ENCODE measurements at regions not wholly inside any gene's neighbourhood (a gene's known extent, or its start where the extent isn't known, plus 50 kb on each side); places are given as distances from the start of the nearest gene placed in this dataset.
"Not testable (repeated sequence)": the region's sequence is repeated elsewhere in the genome, so short reads cannot be mapped to it uniquely, and the experiment has no call there.

DNA sequence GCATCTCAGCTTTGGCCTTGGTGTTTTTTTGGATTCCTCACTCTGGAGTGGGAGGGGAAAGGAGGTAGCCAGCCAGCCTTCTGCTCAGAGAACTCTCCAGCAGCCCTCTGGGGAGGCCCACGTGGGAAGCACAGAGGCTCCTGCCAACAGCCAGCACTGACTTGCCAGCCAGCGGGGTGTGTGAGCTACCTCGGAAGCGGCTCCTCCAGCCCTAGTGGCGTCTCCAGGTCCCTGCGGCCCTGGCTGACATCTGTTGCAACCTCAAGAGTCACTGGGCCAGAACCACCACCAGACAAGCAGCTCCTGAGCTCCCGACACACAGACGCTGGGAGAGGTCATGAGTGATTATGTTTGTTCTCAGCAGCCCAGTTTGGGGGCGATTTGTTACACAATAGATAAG is 180.2 kb upstream of the FZD8 start:
- Mint-ChIP-seq H3K27ac (no peak overlapping the region), H3K9me3 (peaks cover 3% of the 10 kb centered on the region), H3K36me3 (no peaks in the 10 kb centered on the region), H3K4me1 (no peaks in the 10 kb centered on the region), H3K27me3 (peaks cover 2% of the 10 kb centered on the region), H3K4me3 (no peak overlapping the region)
- DNase-seq (ENCODE audit: low spot score in 2 of 2), result no peak
- ATAC-seq (ENCODE audit: low read depth), result no peak

- H3K9me3 Mint-ChIP-seq, result peaks cover 3% of the 10 kb centered on the region
- H3K4me3 Mint-ChIP-seq, result no peak overlapping the region
- DNase-seq (ENCODE audit: low spot score in 2 of 2), result no peak
- no peak overlapping the region for H3K27ac Mint-ChIP-seq
- peaks cover 2% of the 10 kb centered on the region for H3K27me3 Mint-ChIP-seq
- ATAC-seq (ENCODE audit: low read depth), result peak; percentile 61
- H3K36me3 Mint-ChIP-seq, result no peaks in the 10 kb centered on the region
- no peaks in the 10 kb centered on the region for H3K4me1 Mint-ChIP-seq
Observed at GRCh38 chr10:35821339-35821911, 179.3 kb upstream of the FZD8 start.

GRCh38 chr10:35819736-35820135 is 177.6 kb upstream of the FZD8 start:
- Mint-ChIP-seq H3K27ac (no peak overlapping the region), H3K9me3 (peaks cover 5% of the 10 kb centered on the region), H3K36me3 (no peaks in the 10 kb centered on the region), H3K27me3 (peaks cover 2% of the 10 kb centered on the region), H3K4me3 (no peak overlapping the region), H3K4me1 (no peaks in the 10 kb centered on the region)
- ATAC-seq (ENCODE audit: low read depth) (no peak), DNase-seq (ENCODE audit: low spot score in 2 of 2) (no peak)

GRCh38 chr10:35819011-35819410 is 176.9 kb upstream of the FZD8 start:
- peaks cover 5% of the 10 kb centered on the region for H3K9me3 Mint-ChIP-seq
- no peak for DNase-seq (ENCODE audit: low spot score in 2 of 2)
- H3K4me3 Mint-ChIP-seq, result no peak overlapping the region
- no peak overlapping the region for H3K27ac Mint-ChIP-seq
- peaks cover 2% of the 10 kb centered on the region for H3K27me3 Mint-ChIP-seq
- no peaks in the 10 kb centered on the region for H3K36me3 Mint-ChIP-seq
- no peaks in the 10 kb centered on the region for H3K4me1 Mint-ChIP-seq
- ATAC-seq (ENCODE audit: low read depth), result no peak

- not testable (repeated sequence) for H3K36me3 Mint-ChIP-seq; DNase-seq (ENCODE audit: low spot score in 2 of 2); H3K27ac Mint-ChIP-seq; H3K9me3 Mint-ChIP-seq; H3K27me3 Mint-ChIP-seq; H3K4me1 Mint-ChIP-seq; ATAC-seq (ENCODE audit: low read depth); H3K4me3 Mint-ChIP-seq
Observed at GRCh38 chr10:35817109-35817508, 175.0 kb upstream of the FZD8 start.

DNA sequence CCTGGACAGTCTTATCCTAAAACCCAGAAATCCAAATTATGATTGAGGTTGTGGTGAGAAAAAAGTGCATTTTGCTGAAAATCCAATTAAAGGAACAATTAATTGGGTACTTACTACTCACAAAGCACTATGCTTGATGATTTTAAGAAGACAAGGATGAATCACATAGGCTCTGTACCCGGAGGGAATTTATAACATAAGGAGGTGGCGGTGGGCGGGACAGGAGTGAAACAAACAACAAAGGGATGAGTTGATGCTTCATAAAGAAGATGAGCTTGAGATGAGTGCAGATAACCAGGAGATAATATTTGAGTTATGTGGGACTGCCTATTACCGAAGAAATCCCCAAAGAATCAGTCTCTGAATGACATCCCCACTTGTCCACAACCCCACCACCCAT is 171.1 kb upstream of the FZD8 start:
- Mint-ChIP-seq H3K9me3 (peaks cover 9% of the 10 kb centered on the region), H3K27me3 (peaks cover 3% of the 10 kb centered on the region), H3K4me3 (no peak overlapping the region), H3K36me3 (no peaks in the 10 kb centered on the region), H3K27ac (no peak overlapping the region), H3K4me1 (no peaks in the 10 kb centered on the region)
- ATAC-seq (ENCODE audit: low read depth) (no peak), DNase-seq (ENCODE audit: low spot score in 2 of 2) (no peak)

GRCh38 chr10:35808344-35808743 is 166.2 kb upstream of the FZD8 start:
- no peak for ATAC-seq (ENCODE audit: low read depth)
- no peak overlapping the region for H3K27ac Mint-ChIP-seq
- H3K9me3 Mint-ChIP-seq, result peaks cover 7% of the 10 kb centered on the region
- H3K27me3 Mint-ChIP-seq, result peaks cover 3% of the 10 kb centered on the region
- no peaks in the 10 kb centered on the region for H3K4me1 Mint-ChIP-seq
- no peak for DNase-seq (ENCODE audit: low spot score in 2 of 2)
- H3K4me3 Mint-ChIP-seq, result no peak overlapping the region
- H3K36me3 Mint-ChIP-seq, result no peaks in the 10 kb centered on the region

DNA sequence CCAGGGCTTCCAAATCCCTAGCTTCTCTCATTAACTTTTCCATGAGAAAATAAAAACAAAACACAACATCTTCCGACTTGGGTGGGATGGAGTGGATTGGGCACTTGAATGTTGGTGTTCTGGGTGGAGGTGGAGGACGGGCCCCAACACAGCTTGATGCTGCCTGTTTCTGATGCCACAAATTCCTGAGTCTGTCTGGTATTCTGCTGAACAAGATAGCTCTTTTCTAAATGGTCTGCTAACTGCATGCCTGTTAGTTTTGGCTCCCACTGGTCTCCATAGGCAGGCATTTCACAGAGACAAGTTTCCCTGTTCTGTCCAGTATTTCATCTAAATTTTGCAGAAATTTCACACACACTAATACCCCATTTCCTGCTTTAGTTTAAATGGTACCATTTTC is 160.9 kb upstream of the FZD8 start:
- H3K4me1 Mint-ChIP-seq, result no peaks in the 10 kb centered on the region

GRCh38 chr10:35797187-35797586 is 155.1 kb upstream of the FZD8 start:
- Mint-ChIP-seq H3K27ac (no peak overlapping the region), H3K4me3 (no peak overlapping the region), H3K27me3 (peaks cover 1% of the 10 kb centered on the region), H3K36me3 (no peaks in the 10 kb centered on the region), H3K4me1 (no peaks in the 10 kb centered on the region), H3K9me3 (no peaks in the 10 kb centered on the region)
- no peak for ATAC-seq (ENCODE audit: low read depth)
- DNase-seq (ENCODE audit: low spot score in 2 of 2), result no peak

More for the DNA sequence above, 160.9 kb upstream of the FZD8 start:
- DNase-seq (ENCODE audit: low spot score in 2 of 2), result no peak
- Mint-ChIP-seq H3K27me3 (peaks cover under 1% of the 10 kb centered on the region), H3K27ac (no peak overlapping the region), H3K4me3 (no peak overlapping the region), H3K9me3 (no peaks in the 10 kb centered on the region), H3K36me3 (no peaks in the 10 kb centered on the region)
- no peak for ATAC-seq (ENCODE audit: low read depth)

GRCh38 chr10:35795131-35795824 is 153.2 kb upstream of the FZD8 start:
- peaks cover 1% of the 10 kb centered on the region for H3K27me3 Mint-ChIP-seq
- H3K4me3 Mint-ChIP-seq, result no peak overlapping the region
- H3K27ac Mint-ChIP-seq, result no peak overlapping the region
- DNase-seq (ENCODE audit: low spot score in 2 of 2), result no peak
- no peaks in the 10 kb centered on the region for H3K4me1 Mint-ChIP-seq
- no peaks in the 10 kb centered on the region for H3K9me3 Mint-ChIP-seq
- ATAC-seq (ENCODE audit: low read depth), result no peak
- no peaks in the 10 kb centered on the region for H3K36me3 Mint-ChIP-seq

GRCh38 chr10:35794703-35795102 is 152.6 kb upstream of the FZD8 start:
- no peak for DNase-seq (ENCODE audit: low spot score in 2 of 2)
- H3K36me3 Mint-ChIP-seq, result no peaks in the 10 kb centered on the region
- no peaks in the 10 kb centered on the region for H3K4me1 Mint-ChIP-seq
- H3K4me3 Mint-ChIP-seq, result no peak overlapping the region
- no peaks in the 10 kb centered on the region for H3K9me3 Mint-ChIP-seq
- H3K27ac Mint-ChIP-seq, result no peak overlapping the region
- H3K27me3 Mint-ChIP-seq, result peaks cover 1% of the 10 kb centered on the region
- no peak for ATAC-seq (ENCODE audit: low read depth)

DNA sequence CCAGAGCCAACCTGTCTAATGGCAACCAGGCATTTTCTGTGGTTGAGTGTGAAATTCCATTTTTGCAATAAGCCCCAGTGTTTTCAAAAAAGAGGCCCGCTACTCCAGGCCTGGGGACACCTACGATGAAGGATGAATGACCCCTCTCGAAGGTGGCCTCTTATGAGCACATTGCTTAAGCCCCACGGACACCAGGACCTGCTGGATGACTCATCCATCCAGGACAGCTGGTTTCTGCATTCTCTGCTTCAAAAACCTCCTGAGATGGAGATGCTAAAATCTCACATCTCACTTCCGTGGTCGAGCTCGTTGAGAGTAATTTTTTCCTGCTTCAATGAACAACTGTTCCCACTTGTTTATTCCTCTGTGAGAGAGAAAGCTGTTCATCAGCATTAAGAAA is 150.2 kb upstream of the FZD8 start:
- Mint-ChIP-seq H3K27me3 (no peaks in the 10 kb centered on the region), H3K27ac (no peak overlapping the region), H3K36me3 (no peaks in the 10 kb centered on the region), H3K9me3 (peaks cover 2% of the 10 kb centered on the region), H3K4me1 (no peaks in the 10 kb centered on the region), H3K4me3 (no peak overlapping the region)
- ATAC-seq (ENCODE audit: low read depth) (no peak), DNase-seq (ENCODE audit: low spot score in 2 of 2) (no peak)

DNA sequence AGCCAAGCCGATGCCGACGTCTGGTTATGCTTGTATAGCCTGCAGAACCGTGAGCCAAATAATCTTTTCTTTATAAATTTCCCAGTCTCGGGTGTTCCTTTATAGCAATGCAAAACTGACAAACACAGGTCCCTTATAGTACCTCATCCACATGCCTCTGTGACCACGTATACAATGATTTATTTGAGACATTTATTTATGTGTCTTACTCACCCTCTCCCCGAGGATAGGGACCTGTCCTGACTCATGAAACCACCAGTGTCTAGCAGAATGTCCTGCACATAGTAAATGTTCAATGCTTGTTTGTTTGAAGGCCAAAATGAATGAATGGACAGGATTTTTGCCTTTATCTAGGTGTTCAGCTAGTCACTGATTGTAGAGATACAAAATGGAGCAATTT is 147.9 kb upstream of the FZD8 start:
- Mint-ChIP-seq H3K4me1 (no peaks in the 10 kb centered on the region), H3K27ac (no peak overlapping the region), H3K36me3 (no peaks in the 10 kb centered on the region), H3K4me3 (no peak overlapping the region), H3K9me3 (peaks cover 6% of the 10 kb centered on the region), H3K27me3 (no peaks in the 10 kb centered on the region)
- no peak for DNase-seq (ENCODE audit: low spot score in 2 of 2)
- ATAC-seq (ENCODE audit: low read depth), result no peak

DNA sequence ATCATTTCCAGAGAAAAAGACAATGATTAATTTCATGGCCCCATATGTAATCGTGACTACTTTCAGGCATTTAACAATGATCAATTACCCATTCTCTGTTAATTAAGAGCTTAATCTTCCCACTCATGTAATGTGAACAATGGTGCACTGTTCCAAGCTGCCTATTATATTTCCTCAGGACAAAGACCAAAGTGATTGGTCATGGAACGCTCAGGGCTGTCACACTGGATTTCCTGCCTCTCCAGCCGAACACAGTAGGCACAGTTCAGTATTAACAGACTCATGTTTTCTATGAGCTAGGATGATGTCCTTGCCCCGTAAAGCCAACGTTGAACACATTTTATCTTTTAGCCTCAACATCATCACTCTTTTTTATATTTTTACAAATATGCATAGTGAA is 142.7 kb upstream of the FZD8 start:
- H3K27me3 Mint-ChIP-seq, result no peaks in the 10 kb centered on the region
- ATAC-seq (ENCODE audit: low read depth), result no peak
- no peaks in the 10 kb centered on the region for H3K36me3 Mint-ChIP-seq
- H3K4me1 Mint-ChIP-seq, result no peaks in the 10 kb centered on the region
- DNase-seq (ENCODE audit: low spot score in 2 of 2), result no peak
- H3K9me3 Mint-ChIP-seq, result peaks cover 6% of the 10 kb centered on the region
- H3K4me3 Mint-ChIP-seq, result no peak overlapping the region
- no peak overlapping the region for H3K27ac Mint-ChIP-seq

DNA sequence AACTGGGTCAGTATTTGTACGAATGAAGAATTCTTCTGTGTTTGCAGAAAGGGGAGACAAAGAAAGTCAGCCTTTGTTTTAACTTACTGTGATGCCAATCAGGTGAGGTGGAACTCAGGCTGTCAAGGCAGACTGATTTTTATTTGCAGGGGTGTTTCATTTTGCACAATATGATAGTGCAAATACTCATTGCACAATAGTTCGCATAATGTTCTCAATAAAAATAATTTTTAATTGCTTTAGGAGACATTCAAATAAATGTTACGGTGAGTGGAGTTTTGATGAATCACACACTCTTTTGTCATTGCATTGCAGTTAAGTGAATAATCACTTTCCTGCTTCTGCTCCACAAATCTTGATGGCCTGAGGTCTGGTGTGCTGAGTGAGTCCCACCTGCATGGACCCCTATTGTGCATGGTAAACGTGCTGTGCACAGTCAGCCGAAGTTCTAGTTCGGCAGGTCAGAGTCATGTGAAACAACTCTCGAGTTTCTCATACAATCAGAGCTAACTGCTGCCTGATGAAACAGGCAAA is 141.3 kb upstream of the FZD8 start:
- Mint-ChIP-seq H3K27ac (no peak overlapping the region), H3K9me3 (peaks cover 6% of the 10 kb centered on the region), H3K4me3 (no peak overlapping the region), H3K4me1 (no peaks in the 10 kb centered on the region), H3K36me3 (no peaks in the 10 kb centered on the region), H3K27me3 (no peaks in the 10 kb centered on the region)
- DNase-seq (ENCODE audit: low spot score in 2 of 2) (no peak), ATAC-seq (ENCODE audit: low read depth) (no peak)

Data from memory B cell (primary cell).